Skeletal muscle cell (primary cell): ENCODE measurements at regions not wholly inside any gene's neighbourhood (a gene's known extent, or its start where the extent isn't known, plus 50 kb on each side); places are given as distances from the start of the nearest gene placed in this dataset.

Experiments used
- DNase-seq: peaks from one replicate; pipeline ENCODE4 v3.0.0-alpha.2; 2010; ENCODE audit warnings: low read depth
- H3K4me3 ChIP-seq: 2 replicates; pipeline ENCODE4 v1.5.1; 2011; ENCODE audit warnings: low read depth, mild to moderate bottlenecking, control low read depth, low read length, moderate library complexity

DNA sequence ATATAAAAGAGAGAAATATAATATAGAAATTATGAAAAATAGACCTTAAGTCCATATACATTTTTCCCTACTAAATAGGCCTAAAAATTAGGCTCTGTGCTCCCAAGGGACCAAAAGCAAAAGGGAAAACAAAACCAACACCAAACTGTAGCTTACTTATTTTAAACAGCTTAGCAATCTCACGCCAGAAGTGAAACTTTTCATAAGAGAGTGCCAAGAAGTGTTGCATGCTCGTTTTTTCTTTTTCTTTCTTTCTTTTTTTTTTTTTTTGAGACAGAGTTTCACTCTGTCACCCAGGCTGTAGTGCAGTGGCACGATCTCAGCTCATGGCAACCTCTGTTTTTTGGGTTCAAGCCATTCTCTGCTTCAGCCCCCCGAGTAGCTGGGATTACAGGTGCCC, 250.4 kb downstream of the TMA16 start:
- DNase-seq: no peak
- no peak overlapping the region for H3K4me3 ChIP-seq

DNA sequence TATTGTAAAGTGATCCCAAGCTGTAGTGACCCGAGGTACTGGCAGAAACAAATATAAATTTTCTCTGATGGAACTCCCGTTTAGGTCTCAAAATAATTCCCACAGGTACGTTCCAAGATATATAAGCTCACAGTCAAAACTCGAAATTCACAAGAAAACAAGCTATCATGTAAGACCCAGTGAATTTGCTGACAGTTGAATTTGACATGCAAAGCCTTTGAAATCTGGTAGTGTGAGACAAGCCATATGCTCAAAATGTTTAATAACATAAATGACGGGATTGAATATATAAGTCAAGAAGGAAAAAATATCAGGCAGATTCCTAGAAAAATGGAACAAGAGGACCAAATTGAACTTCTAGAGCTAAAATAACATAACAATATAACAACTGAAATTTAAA, 252.8 kb downstream of the TMA16 start:
- no peak for DNase-seq
- no peak overlapping the region for H3K4me3 ChIP-seq

GRCh38 chr4:163747886-163748285, 253.4 kb downstream of the TMA16 start:
- DNase-seq: no peak
- H3K4me3 ChIP-seq: no peak overlapping the region

DNA sequence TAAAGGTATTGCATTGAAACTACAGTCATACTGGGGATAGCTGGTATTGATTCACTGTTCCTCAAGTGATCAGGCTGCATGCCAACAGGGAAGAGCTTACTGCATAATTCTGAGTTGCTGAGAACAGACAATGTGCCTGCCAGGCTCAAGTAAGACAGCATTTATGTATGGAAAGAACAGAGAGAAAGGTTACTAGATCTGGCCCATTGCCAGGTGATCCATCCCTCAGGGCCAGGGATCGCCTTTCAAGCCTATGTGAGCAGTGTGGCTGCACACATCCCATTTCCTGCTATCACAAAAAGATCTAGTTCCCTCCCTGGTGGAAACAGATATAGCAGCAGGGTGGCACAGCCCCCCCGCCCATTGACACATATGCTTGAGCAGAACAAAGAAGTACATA, 254.0 kb downstream of the TMA16 start:
- H3K4me3 ChIP-seq: no peak overlapping the region
- peak; percentile 13 for DNase-seq

- DNase-seq: peak; percentile 9
- no peak overlapping the region for H3K4me3 ChIP-seq
Observed at GRCh38 chr4:163755013-163755412, 260.5 kb downstream of the TMA16 start.

DNA sequence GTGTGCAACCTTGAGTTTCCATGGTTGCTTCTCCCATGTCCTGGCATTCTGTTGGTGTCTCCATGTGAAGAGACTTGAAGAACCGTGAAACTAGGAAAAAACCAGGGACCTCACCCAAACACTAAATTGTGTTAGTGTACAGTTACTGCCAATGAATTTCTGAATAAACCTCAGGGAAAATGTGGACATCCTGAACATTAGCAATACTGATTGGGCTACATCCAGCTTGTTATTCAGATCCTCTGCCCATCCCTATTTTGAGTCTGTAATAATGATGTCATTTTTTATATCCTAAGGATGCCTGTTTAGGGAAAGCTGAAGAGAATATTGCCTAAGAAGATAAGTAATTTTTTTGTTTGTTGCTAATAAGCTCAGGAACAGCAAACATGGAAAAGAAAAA, 262.7 kb downstream of the TMA16 start:
- DNase-seq: no peak

DNA sequence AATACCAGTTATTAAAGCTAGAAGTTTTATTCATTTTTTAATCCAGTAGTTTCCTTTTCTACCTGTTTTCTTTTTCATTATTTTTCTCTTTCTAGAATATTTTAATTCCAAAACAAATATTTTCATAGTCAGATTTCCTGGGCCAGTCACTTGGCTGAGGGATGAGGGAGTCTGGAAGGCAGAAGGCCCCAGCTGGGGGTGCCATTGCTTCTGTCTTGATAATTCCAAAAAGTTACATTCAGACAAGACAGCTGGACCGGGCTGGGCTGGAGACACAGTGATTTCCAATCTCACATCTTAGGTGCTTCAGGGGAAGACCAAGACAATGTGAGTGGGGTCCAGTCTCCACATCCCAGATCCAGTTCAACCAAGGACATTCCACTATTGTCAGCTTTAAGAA, 263.5 kb downstream of the TMA16 start:
- no peak overlapping the region for H3K4me3 ChIP-seq

More for the DNA sequence above, 262.7 kb downstream of the TMA16 start:
- H3K4me3 ChIP-seq: no peak overlapping the region

GRCh38 chr4:163762741-163763140, 268.3 kb downstream of the TMA16 start:
- no peak for DNase-seq
- H3K4me3 ChIP-seq: no peak overlapping the region

More for the DNA sequence above, 263.5 kb downstream of the TMA16 start:
- DNase-seq: no peak

DNA sequence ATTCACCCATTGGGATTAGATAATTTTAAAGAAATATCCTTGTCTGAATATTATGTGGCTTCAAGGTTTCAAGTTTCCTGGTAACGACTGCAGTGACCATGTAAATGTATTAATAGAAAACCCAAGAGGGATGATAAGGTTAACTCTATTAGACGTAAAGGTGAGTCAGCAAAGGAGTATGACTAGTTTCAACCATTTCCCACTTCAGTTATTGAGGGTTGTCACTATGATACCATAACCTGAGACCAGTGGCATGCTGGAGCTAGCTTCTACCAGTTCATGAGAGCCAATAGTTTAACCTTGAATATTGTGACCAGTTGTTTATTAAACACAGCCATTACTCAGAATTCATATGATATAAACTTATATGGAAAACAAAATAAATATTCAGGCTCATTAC, 270.1 kb downstream of the TMA16 start:
- no peak for DNase-seq
- no peak overlapping the region for H3K4me3 ChIP-seq

DNA sequence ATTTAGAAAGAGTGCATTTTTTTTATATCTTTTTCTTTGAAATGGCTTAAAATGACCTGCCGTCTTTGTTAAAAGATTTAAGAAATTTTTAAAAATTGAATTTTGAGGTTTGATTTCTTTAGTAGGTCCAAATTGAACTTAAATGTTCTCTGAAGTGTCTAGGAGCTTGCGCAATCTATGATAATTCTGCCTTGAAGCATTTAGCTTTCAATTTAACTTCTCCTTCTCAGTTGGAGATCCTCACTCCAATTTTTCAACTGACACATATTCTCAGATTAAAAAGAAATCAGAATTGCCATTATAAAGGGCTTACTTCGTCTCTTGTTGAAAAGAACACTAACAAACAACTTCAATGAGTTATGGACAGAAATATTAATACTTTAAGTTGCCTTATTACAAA, 273.5 kb downstream of the TMA16 start:
- no peak for DNase-seq
- no peak overlapping the region for H3K4me3 ChIP-seq

DNA sequence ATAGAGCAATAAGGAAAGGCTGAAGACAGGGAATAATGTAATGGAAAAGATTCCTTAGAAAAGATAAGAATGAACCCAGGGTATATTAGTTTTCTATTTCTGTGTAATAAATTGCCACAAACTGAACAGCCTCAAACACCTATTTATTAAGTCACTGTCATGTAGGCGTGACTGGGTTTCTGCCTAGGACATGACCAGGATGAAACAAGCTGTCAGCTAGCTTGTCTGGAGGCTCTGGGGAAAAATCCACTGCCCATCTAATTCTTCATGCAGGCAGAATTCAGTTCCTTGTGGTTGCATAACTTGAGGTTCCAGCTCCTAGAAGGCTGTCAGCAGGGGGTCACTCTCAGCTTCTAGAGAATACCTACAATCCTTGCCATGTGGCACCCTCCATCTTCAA, 277.7 kb downstream of the TMA16 start:
- DNase-seq: no peak
- no peak overlapping the region for H3K4me3 ChIP-seq

- H3K4me3 ChIP-seq: no peak overlapping the region
- no peak for DNase-seq
Observed at GRCh38 chr4:163773940-163774339, 279.4 kb downstream of the TMA16 start.

- H3K4me3 ChIP-seq: no peak overlapping the region
- no peak for DNase-seq
Observed at GRCh38 chr4:163776957-163777356, 282.5 kb downstream of the TMA16 start.

GRCh38 chr4:163781726-163782125, 287.2 kb downstream of the TMA16 start:
- DNase-seq: no peak

GRCh38 chr4:163790231-163790630, 295.7 kb downstream of the TMA16 start:
- DNase-seq: no peak
- H3K4me3 ChIP-seq: no peak overlapping the region

More at GRCh38 chr4:163781726-163782125, 287.2 kb downstream of the TMA16 start:
- no peak overlapping the region for H3K4me3 ChIP-seq

DNA sequence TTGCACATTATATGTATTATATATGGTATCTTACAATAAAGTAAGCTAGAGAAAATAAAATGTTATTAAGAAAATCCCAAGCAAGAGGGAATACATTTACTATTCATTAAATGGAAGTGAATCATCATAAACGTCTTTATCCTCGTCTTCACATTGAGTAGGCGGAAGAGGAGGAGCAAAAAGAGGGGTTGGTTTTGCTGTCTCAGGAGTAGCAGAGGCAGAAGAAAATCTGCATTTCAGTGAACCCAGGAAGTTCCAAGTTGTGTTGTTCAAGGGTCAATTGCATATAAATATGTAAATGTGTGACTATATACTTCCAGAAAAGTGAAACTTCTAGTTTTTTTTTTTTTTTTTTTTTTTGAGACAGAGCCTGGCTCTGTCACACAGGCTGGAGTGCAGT, 301.4 kb downstream of the TMA16 start:
- H3K4me3 ChIP-seq: no peak overlapping the region

GRCh38 chr4:163804001-163804400, 309.5 kb downstream of the TMA16 start:
- H3K4me3 ChIP-seq: no peak overlapping the region
- DNase-seq: no peak

More for the DNA sequence above, 301.4 kb downstream of the TMA16 start:
- DNase-seq: no peak

DNA sequence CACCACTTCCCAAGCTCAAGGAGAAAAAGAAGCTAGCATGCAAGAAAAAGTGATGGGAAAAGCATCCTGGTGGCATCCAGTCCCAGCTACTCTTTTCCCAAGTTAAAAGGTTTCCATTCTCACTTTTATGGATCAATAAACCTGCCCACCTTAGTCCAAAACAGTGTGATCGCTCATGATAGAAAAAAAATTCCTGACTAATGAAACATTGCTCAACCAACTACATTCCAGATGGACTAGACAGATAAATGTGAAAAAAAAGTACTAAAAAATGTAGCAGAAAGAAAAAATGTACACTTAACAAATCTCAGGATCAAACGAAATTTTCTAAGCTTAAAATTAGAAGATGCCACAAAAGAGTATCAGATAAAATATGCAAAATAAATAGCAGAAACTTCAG, 312.2 kb downstream of the TMA16 start:
- no peak overlapping the region for H3K4me3 ChIP-seq
- DNase-seq: no peak

- no peak for DNase-seq
- no peak overlapping the region for H3K4me3 ChIP-seq
Observed at GRCh38 chr4:163808011-163808410, 313.5 kb downstream of the TMA16 start.

DNA sequence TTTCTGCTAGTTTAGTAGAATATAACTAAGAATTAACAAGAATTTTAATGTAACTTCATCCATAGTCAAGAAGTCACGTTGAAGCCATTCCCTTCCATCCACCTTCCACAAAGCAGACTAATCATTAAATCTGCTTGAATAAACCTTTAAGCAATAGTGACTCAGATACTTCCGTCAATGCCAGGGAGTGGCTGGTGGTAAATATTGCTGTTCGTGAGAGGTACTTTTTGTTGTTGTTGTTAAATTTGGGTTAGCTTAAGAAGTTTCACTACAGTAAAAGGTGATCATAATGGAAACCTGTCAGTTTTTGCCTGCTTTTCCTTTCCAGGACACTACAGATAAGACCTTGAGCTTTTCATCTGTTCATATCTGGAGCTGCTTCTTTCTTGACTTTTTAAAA, 316.3 kb downstream of the TMA16 start:
- DNase-seq: no peak
- H3K4me3 ChIP-seq: no peak overlapping the region

DNA sequence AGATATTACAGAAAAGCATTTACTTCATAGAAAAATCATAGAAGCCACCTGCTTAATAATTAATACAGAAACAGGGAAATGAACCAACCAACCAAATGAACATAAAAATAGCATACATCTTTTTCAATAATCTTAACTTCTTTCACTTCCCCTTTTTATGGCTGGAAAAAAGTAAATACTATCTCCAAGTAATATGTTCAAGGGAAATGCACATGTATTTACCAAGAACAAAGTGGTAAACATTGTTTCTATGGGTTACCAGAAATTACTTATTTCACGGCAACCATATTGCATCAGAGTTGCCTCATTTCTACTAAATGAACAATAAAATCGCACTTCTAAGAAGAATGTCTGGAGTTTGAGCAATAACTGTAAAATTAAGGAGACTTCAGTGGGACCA, 321.3 kb downstream of the TMA16 start:
- H3K4me3 ChIP-seq: no peak overlapping the region
- DNase-seq: no peak

GRCh38 chr4:163816494-163816893, 322.0 kb downstream of the TMA16 start:
- H3K4me3 ChIP-seq: no peak overlapping the region
- no peak for DNase-seq
